ENCODE measurements at regions not wholly inside any gene's neighbourhood (a gene's known extent, or its start where the extent isn't known, plus 50 kb on each side); places are given as distances from the start of the nearest gene placed in this dataset.

GRCh38 chr20:11551479-11551878 lies 366.2 kb upstream of the BTBD3 start:
- Histone ChIP-seq H3K56ac (replicated peaks; ENCODE audit: insufficient read length, low read depth, low read length) (no peak overlapping the region), H3K27me3 (replicated peaks in 1 of 4; ENCODE audit: control insufficient read depth in 3 of 4, extremely low read depth in 1 of 4, insufficient read depth in 3 of 4, low read length in 3 of 4) (no peaks in the 10 kb centered on the region), H2AFZ (ENCODE audit: low read length) (no peak overlapping the region), H4K8ac (ENCODE audit: extremely low read depth, insufficient read depth, low read length) (no peak overlapping the region), H3K18ac (ENCODE audit: extremely low read depth, low read length) (no peak overlapping the region), H3K27ac (ENCODE audit: low read depth, low read length) (no peak overlapping the region), H3K9me3 (ENCODE audit: insufficient read depth in 2 of 2, low read depth in 1 of 2, low read length in 1 of 2) (no peaks in the 10 kb centered on the region), H4K91ac (replicated peaks; ENCODE audit: insufficient read length, low read length) (no peak overlapping the region), H2BK12ac (ENCODE audit: low read depth, low read length) (no peak overlapping the region), H3K9ac (replicated peaks in 1 of 4; ENCODE audit: extremely low read depth in 1 of 4, low read depth in 3 of 4, low read length in 3 of 4) (no peak overlapping the region), H2BK5ac (ENCODE audit: low read depth, low read length) (no peak overlapping the region), H3K23me2 (ENCODE audit: low read depth, low read length) (no peaks in the 10 kb centered on the region), H4K5ac (ENCODE audit: insufficient read length, low read depth, low read length) (no peak overlapping the region), H2BK120ac (replicated peaks; ENCODE audit: low read depth, low read length) (no peak overlapping the region), H3K4me1 (replicated peaks in 1 of 4; ENCODE audit: control insufficient read depth in 3 of 4, insufficient read depth in 4 of 4, low read length in 3 of 4) (no peaks in the 10 kb centered on the region), H3K79me2 (ENCODE audit: control insufficient read depth in 1 of 2, insufficient read depth in 2 of 2, low read length in 2 of 2) (no peaks in the 10 kb centered on the region), H2AK5ac (ENCODE audit: low read depth, low read length) (no peak overlapping the region), H3K23ac (ENCODE audit: insufficient read length) (no peak overlapping the region), H3K4me2 (ENCODE audit: insufficient read depth in 1 of 2, low read depth in 2 of 2, low read length in 2 of 2) (no peak overlapping the region), H3K4ac (replicated peaks; ENCODE audit: insufficient read length, low read depth, low read length) (no peak overlapping the region), H3K4me3 (ENCODE audit: extremely low read depth in 1 of 4, insufficient read depth in 2 of 4, low read depth in 3 of 4, low read length in 4 of 4) (no peak overlapping the region), H3K36me3 (ENCODE audit: control insufficient read depth in 2 of 4, insufficient read depth in 4 of 4, low read length in 3 of 4) (no peaks in the 10 kb centered on the region), H4K20me1 (replicated peaks in 1 of 2; ENCODE audit: control insufficient read depth in 1 of 2, insufficient read depth in 2 of 2, low read length in 2 of 2) (no peaks in the 10 kb centered on the region), H3K79me1 (ENCODE audit: low read depth, low read length) (no peaks in the 10 kb centered on the region), H3K14ac (ENCODE audit: insufficient read length) (no peak overlapping the region), H2BK15ac (ENCODE audit: low read length) (no peak overlapping the region), H2BK20ac (ENCODE audit: low read length) (no peak overlapping the region)
- ChIA-PET POLR2A (ENCODE audit: partially characterized antibody) (no interaction called here), CTCF (ENCODE audit: partially characterized antibody) (interaction anchor here (1.1 kb wide), 1 partner anchor 880 kb away, joined by 3 read pairs; no protein-coding TSS in a partner anchor)
- FAIRE-seq, result no peak
- no peak for DNase-seq (ENCODE audit: low read depth in 1 of 2, low spot score in 2 of 2)
- TF ChIP-seq BRCA1 (IDR thresholded peaks at IDR 0.05; ENCODE audit: low read depth, low read length) (no peak), EP300 (IDR thresholded peaks at IDR 0.05; ENCODE audit: borderline replicate concordance in 1 of 2, low read depth in 2 of 2, low read length in 2 of 2) (no peak), EGR1 (IDR thresholded peaks at IDR 0.05; ENCODE audit: borderline replicate concordance, low read depth, low read length) (no peak), USF2 (IDR thresholded peaks at IDR 0.05; ENCODE audit: low read length) (no peak)

Data from H1 (cell line).